ENCODE measurements at regions not wholly inside any gene's neighbourhood (a gene's known extent, or its start where the extent isn't known, plus 50 kb on each side); places are given as distances from the start of the nearest gene placed in this dataset.
A peak's percentile ranks its signal among the peaks of the same experiment; 100 is the strongest.

DNA sequence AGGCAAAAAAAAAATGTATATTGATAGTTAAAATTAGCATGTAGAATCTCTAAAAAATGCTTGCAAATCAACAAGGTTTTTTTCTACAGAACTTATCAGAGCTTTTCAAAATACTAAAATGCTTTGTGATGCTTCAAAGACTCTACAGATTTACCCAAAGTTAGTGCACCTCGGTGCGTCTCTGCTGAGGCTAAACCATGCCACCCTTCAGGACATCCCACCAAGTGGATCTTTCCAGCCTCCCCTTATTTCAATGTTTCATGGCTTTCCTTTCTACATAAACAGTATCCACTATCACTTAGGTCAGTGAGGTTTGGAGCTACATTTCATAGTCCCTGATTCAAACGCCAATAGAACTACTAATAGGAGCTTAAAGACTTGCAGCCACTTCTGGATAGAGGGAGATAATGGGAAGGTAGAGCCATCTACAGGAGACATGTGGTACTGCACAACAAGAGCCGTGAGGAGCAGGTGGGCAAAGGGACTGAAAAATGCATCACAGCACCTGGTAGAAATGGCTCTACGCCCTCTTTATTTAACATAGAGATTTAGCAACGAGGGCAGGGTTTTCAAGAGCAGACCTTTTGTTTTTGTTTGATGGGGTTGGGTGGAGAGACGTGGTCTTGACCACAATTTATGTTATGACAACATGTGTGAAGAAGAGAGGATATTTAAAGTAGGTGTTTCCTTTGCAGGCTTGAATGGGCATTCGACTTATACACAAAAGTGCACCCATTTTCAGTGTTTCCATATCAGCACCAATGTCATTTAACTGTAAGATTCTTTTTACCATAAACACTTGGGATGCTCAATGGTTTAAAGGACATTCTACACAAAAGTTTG lies 56.1 kb upstream of the SLC35G4 start:
- Histone ChIP-seq H3K27ac (no peak overlapping the region), H3K4me1 (no peaks in the 10 kb centered on the region), H3K36me3 (no peaks in the 10 kb centered on the region), H3K9me3 (no peaks in the 10 kb centered on the region), H3K27me3 (no peaks in the 10 kb centered on the region), H3K4me3 (no peak overlapping the region)
- TF ChIP-seq, protein P1, sequence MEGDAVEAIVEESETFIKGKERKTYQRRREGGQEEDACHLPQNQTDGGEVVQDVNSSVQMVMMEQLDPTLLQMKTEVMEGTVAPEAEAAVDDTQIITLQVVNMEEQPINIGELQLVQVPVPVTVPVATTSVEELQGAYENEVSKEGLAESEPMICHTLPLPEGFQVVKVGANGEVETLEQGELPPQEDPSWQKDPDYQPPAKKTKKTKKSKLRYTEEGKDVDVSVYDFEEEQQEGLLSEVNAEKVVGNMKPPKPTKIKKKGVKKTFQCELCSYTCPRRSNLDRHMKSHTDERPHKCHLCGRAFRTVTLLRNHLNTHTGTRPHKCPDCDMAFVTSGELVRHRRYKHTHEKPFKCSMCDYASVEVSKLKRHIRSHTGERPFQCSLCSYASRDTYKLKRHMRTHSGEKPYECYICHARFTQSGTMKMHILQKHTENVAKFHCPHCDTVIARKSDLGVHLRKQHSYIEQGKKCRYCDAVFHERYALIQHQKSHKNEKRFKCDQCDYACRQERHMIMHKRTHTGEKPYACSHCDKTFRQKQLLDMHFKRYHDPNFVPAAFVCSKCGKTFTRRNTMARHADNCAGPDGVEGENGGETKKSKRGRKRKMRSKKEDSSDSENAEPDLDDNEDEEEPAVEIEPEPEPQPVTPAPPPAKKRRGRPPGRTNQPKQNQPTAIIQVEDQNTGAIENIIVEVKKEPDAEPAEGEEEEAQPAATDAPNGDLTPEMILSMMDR (IDR thresholded peaks at IDR 0.05): peak; percentile 36 to 74 (median 60)
- TF ChIP-seq POLR2A (IDR thresholded peaks at IDR 0.05): no peak
- DNase-seq: no peak

DNA sequence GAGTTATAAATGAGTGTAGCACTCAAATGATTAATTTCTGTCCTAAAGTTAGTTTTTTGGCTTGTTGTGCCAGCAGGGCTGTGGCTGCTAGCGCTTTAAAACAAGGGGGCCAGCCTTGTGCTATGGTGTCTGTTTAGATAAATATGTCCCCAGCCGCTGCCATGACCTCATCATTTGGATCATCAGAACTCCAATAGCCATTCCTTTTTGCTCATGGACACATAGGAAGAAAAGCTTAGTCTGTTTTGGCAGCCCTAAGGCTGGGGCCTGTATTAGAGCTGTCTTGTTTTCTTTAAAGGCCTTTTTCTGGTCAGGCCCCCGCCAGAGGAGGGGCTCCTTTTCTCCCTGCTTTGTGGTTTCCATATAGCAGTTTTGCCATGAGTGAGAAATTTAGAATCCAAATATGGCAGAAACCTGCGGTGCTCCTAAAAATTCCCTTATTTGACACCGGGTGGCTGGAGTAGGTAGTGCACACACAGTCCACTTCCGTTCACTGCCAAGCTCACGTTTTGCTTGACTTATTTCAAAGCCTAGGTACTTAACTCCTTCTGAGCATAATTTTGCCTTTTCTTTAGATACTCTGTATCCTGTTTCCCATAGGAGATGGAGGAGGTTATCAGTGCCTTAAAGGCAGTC lies 60.4 kb upstream of the SLC35G4 start:
- Histone ChIP-seq H3K4me3 (no peak overlapping the region), H3K9me3 (peaks cover 0 to 3% (median 0%) of the 10 kb centered on the region in 4 donors), H3K27ac (no peak overlapping the region), H3K36me3 (no peaks in the 10 kb centered on the region), H3K4me1 (no peaks in the 10 kb centered on the region), H3K27me3 (no peaks in the 10 kb centered on the region)
- TF ChIP-seq POLR2A (IDR thresholded peaks at IDR 0.05): no peak
- TF ChIP-seq, protein P1 (IDR thresholded peaks at IDR 0.05): no peak
- no peak for DNase-seq

DNA sequence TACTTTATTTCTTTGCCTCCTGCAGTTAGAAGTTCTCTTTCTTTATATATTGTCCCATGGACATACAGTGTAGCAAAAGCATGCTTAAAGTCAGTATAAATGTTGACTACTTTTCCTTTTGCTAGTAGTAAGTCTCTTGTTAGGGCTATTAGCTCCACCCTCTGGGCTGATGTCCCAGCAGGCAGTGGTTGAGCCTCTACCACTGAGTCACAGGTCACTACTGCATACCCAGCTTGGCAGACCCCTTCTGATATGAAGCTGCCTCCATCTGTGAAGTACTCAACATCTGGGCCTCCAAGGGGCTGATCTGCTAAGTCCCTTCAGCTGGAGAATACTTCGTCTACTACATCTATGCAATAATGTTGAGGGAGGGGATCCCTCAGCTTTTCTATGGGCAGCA lies 61.0 kb upstream of the SLC35G4 start:
- no peaks in the 10 kb centered on the region for H3K27me3 ChIP-seq
- no peak overlapping the region for H3K27ac ChIP-seq
- DNase-seq: no peak
- H3K4me3 ChIP-seq: no peak overlapping the region
- no peaks in the 10 kb centered on the region for H3K4me1 ChIP-seq
- TF ChIP-seq POLR2A (IDR thresholded peaks at IDR 0.05): no peak
- TF ChIP-seq, protein P1 (IDR thresholded peaks at IDR 0.05): no peak
- no peaks in the 10 kb centered on the region for H3K36me3 ChIP-seq
- peaks cover 0 to 4% (median 0%) of the 10 kb centered on the region in 4 donors for H3K9me3 ChIP-seq

DNA sequence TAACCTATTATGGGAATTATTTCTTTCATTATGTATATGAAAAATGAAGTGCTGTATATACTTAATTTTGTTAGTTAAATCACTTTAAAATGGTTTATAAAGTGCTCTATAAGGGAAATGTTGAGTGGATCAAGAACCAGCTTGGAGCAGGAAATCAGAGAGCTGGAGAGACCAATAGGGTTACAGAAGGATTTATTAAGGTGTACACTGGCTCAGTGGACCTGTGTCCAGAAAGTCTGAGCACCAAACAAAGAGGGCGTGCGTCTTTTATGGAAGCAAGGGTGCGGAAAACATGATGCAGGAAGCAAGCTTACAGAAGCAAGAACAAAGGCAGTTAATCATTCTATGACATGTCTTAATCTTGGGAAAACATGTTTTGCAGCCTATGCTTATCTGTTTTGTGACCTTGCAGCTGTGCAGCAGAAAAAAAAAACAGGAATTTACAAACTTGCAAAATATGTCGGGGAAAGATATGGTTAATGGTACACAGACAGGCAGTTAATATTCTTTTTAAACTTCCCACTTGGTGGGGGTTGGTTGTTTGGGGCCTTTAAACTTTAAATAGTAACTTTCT lies 65.2 kb upstream of the SLC35G4 start:
- Histone ChIP-seq H3K27me3 (no peaks in the 10 kb centered on the region), H3K36me3 (no peaks in the 10 kb centered on the region), H3K27ac (no peak overlapping the region), H3K4me1 (no peaks in the 10 kb centered on the region), H3K9me3 (peaks cover 0 to 4% (median 0%) of the 10 kb centered on the region in 4 donors), H3K4me3 (no peak overlapping the region)
- TF ChIP-seq, protein P1 (IDR thresholded peaks at IDR 0.05): no peak
- no peak for TF ChIP-seq POLR2A (IDR thresholded peaks at IDR 0.05)
- DNase-seq: no peak

DNA sequence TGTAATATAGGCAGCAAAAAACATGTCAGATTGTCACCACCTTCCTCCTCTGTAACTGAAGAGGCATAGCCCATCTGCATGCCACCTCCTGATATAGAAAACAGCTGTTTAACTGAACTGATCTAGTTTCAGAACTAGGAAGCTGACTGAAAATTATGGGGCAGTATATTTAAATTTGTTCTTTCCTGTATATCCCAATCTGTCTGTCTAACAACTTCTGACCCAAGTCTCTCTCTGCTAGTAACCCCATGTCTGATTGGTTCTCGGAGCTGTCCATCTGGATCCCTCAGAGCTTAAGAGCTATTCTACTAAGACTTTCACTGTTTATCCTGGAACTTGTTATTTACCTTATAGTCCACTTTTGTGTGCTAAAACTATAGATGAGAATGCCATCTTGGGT lies 68.2 kb upstream of the SLC35G4 start:
- no peaks in the 10 kb centered on the region for H3K4me1 ChIP-seq
- no peaks in the 10 kb centered on the region for H3K27me3 ChIP-seq
- no peaks in the 10 kb centered on the region for H3K36me3 ChIP-seq
- no peak for DNase-seq
- H3K4me3 ChIP-seq: no peak overlapping the region
- TF ChIP-seq, protein P1 (IDR thresholded peaks at IDR 0.05): no peak
- TF ChIP-seq POLR2A (IDR thresholded peaks at IDR 0.05): no peak
- H3K9me3 ChIP-seq: peaks cover 0 to 4% (median 0%) of the 10 kb centered on the region in 4 donors
- no peak overlapping the region for H3K27ac ChIP-seq

Data from Peyer's patch (tissue), 4 donors.